KOPT-K1 (cell line): ENCODE measurements at regions not wholly inside any gene's neighbourhood (a gene's known extent, or its start where the extent isn't known, plus 50 kb on each side); places are given as distances from the start of the nearest gene placed in this dataset.

ENCODE experiments used
- H3K27ac ChIP-seq: fragments of 200-600 bp; sonication (generic); 2 replicates; pipeline ENCODE4 v1.5.1; 2016; ENCODE audit warnings: antibody characterized with exemption, mild to moderate bottlenecking, low read depth, low read length; ENCODE audit not compliant: poor library complexity, severe bottlenecking
- H3K36me3 ChIP-seq: fragments of 200-600 bp; sonication (generic); 2 replicates; pipeline ENCODE4 v1.5.1; 2017; ENCODE audit warnings: antibody characterized with exemption, mild to moderate bottlenecking, low read length, moderate library complexity; ENCODE audit not compliant: insufficient read depth
- H3K9me3 ChIP-seq: fragments of 200-600 bp; sonication (generic); 2 replicates; pipeline ENCODE4 v1.5.1; 2017; ENCODE audit warnings: antibody characterized with exemption, low read length, mild to moderate bottlenecking; ENCODE audit not compliant: insufficient read depth, poor library complexity, severe bottlenecking

DNA sequence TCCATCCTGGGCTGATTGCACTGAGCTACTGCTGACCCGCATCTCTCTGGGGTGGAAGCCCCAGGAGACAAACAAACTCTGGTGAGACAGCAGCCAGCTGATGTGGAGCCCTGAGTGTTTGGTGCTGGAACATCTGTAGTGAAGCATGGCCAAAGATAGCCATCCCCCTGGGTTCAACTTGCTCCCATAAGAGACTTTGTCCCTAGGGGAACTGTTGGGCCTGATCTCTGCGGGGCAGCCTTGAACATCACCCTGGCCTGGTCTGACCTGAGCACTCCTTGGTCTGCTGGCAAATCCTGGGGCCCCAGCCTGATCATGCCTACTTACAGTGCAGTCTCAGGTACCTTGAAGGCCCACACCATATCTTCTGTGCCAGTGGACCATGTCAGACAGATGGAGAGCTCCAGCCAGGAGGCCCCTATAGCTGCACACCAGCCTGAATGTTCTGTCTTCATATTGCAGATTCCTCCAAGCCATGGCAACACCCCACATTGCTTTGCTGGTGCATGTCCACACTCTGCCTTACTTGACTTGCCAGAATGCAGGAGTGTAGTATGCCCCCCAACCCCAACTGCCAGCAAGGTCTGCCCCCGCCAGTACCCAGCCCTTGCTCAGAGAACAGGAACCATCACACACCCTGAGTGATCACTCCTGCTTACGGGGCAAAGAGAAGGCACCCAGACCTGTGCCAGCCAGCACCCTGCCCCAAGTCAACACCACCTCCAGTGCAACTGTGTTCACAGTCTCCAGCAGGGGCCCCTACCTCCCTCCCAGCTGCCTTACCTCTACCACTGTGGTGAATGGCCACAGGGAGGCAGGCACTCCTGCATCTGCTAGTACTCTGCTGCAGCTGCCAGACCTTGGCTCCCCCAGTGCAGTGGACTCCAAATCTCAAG lies 690.5 kb upstream of the NR5A2 start:
- no peaks in the 10 kb centered on the region for H3K36me3 ChIP-seq
- H3K27ac ChIP-seq: no peak overlapping the region
- H3K9me3 ChIP-seq: no peaks in the 10 kb centered on the region

DNA sequence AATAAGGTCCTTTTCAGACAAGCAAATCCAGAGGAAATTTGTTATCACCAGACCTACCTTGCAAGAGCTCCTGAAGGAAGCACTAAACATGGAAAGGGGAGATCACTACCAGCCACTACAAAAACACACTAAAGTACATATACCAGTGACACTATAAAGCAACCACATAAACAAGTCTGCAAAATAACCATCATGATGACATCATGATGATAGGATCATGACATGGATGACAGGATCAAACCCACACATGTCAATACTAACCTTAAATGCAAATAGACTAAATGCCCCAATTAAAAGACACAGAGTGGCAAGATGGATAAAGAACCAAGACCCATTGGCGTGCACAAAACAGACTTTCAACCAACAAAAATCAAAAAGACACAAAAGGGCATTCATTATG lies 688.8 kb upstream of the NR5A2 start:
- no peak overlapping the region for H3K27ac ChIP-seq
- H3K9me3 ChIP-seq: no peaks in the 10 kb centered on the region
- no peaks in the 10 kb centered on the region for H3K36me3 ChIP-seq

DNA sequence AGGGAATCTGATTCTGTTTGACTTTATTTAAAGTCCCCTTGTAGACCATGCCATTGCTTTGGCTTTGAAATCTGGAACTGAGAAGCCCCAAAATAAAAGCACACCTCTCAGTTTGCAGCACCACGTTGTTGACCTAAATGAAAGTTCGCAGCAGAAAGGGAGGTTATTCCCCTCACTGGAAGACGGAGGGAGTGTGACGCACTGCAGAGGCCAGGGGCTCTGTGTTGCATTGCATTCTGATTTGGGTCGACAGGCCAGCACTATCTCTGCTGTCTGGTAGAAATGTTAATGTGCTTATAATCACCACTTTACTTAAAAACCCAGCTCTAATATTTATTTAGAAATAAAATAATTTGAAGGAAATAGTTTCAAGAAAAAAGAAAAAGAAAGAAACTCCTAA lies 675.2 kb upstream of the NR5A2 start:
- Histone ChIP-seq H3K36me3 (no peaks in the 10 kb centered on the region), H3K27ac (no peak overlapping the region), H3K9me3 (peaks cover 18% of the 10 kb centered on the region)

DNA sequence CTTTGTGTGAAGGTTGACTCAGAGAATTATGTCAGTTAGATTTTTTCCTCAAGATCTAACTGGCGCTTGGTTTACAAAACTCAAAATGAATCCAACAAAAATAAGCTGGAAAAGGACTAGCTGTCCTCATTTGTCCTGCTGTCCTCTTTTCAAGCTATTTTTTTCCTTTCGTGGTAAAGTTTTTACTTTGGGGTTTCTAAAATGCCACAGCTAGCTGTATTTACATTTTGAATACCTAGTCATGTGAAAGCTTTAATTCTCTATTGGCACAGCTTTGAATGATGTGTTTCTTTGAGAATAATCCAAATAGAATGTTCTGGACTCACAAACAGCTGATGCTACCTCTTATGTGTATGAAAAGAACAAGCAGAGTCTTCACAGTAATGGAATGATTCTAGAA lies 673.6 kb upstream of the NR5A2 start:
- no peaks in the 10 kb centered on the region for H3K36me3 ChIP-seq
- H3K9me3 ChIP-seq: peaks cover 17% of the 10 kb centered on the region

DNA sequence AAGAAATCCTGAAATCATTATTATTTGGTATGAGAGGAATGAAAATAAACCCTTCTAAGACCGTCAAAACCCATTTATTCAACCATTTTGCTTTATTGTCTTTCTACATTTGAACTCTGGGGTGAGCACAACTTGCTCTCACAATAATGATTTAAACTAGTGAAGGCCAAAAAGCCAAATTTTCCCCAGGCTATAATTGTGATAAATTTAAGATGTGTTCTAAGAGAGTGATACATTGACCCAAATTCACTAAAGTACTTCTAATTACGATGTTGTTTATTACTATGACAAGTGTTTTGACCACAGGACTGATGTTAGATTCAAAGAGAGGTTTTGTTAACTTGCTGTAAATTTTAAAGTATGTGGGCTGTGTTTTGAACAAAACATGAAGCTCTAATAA lies 670.9 kb upstream of the NR5A2 start:
- Histone ChIP-seq H3K27ac (no peak overlapping the region), H3K36me3 (no peaks in the 10 kb centered on the region), H3K9me3 (no peaks in the 10 kb centered on the region)

More for the DNA sequence above, 673.6 kb upstream of the NR5A2 start:
- no peak overlapping the region for H3K27ac ChIP-seq

DNA sequence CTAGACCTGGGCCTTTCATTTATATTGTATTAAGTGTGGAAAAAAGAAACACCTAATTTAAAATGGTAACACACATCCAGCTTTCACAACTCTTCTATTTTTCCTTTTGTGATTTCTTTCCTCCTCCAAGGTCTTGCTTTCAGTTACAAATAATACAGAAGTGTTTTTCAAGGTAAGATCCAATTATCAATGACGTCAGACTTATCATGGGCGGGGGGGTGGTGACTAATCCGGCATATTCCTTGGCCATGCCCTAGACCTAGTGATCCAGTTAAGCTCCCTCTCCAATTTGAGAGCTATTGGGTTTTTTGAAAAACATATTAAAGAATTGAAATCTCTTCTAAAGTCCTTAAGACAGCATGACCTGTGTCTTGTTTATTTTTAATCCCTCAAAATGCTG lies 669.9 kb upstream of the NR5A2 start:
- no peaks in the 10 kb centered on the region for H3K9me3 ChIP-seq
- no peak overlapping the region for H3K27ac ChIP-seq
- H3K36me3 ChIP-seq: no peaks in the 10 kb centered on the region

DNA sequence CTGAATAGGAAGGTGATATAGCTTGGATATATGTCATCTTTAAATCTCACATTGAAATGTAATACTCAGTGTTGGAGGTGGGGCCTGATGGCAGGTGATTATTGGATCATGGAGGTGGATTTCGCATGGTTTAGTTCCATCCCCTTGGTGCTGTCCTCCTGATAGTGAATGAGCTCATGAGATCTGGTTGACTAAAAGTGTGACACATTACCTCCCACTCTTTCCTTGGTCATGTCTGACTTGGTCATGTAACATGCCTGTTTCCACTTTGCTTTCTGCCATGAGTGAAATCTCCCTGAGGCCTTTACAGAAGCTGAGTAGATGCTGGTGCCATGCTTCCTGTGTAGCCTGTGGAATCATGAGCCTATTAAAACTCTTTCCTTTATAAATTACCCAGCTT lies 664.5 kb upstream of the NR5A2 start:
- Histone ChIP-seq H3K36me3 (no peaks in the 10 kb centered on the region), H3K27ac (no peak overlapping the region), H3K9me3 (no peaks in the 10 kb centered on the region)

DNA sequence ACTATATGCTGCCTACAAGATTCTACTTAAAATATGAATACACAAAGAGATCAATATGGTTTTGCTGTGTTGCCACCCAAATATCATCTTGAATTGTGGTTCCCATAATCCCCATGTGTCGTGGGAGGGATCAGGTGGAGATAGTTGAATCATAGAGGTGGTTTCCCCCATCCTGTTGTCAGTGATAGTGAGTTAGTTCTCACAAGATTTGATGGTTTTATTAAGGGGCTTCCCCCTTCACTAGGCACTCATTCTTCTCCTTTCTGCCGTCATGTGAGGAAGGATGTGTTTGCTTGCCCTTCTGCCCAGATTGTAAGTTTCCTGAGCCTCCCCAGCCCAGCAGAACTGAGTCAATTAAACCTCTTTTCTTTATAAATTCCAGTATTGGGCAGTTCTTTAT lies 654.4 kb upstream of the NR5A2 start:
- Histone ChIP-seq H3K27ac (no peak overlapping the region), H3K36me3 (no peaks in the 10 kb centered on the region), H3K9me3 (peaks cover 15% of the 10 kb centered on the region)

DNA sequence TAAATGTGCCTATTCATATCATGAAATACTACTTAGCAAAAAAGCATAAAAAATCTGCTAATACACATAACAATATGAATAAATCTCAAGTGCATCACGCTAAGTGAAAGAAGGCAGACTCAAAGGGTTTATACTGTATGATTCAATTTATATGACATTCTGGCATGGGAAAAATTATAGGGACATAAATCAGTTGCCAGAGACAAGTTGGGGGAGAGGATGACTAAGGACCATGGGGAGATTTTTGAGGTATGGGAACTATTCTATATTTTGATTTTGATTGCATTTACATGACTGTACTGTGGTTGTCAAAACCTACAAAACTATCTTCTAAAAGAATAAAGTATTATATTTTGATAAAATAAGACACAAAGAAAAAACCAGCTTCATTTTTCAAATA lies 650.3 kb upstream of the NR5A2 start:
- no peaks in the 10 kb centered on the region for H3K36me3 ChIP-seq
- H3K27ac ChIP-seq: no peak overlapping the region
- peaks cover 10% of the 10 kb centered on the region for H3K9me3 ChIP-seq

DNA sequence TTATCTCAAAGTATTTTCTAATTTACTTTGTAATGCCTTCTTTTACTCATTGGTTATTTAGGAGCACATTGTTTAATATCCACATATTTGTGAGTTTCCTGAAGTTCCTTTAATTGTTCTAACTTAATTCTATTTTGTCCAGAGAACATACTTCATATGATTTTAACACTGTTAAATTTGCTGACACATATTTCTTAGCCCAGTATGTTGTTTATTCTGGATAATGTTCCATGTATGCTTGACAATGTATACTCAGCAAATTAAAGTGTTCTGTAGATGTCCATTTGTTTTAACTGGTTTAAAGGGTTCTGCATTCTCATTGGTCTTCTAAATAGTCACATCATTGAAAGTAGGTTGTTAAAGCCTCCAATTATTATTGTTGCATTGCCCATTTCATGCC lies 643.7 kb upstream of the NR5A2 start:
- Histone ChIP-seq H3K36me3 (no peaks in the 10 kb centered on the region), H3K27ac (no peak overlapping the region), H3K9me3 (no peaks in the 10 kb centered on the region)

DNA sequence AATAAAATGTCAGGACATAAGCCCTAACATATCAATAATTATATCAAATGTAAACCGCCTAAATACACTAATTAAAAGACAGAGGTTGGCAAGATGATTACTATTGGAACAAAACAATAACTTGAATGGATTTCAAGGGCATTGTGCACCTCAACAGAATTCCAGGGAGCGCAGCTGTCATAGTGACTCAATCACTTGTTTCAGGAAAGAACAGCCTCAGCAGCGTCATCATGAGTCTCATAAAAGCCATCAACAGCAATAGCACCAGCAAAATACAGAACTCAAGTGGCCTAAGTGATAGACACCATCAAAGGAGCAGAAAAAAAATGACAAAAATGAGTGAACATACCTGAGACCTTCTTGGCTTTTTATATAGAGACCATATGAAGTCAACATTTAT lies 632.7 kb upstream of the NR5A2 start:
- H3K9me3 ChIP-seq: peaks cover 7% of the 10 kb centered on the region
- H3K27ac ChIP-seq: no peak overlapping the region
- no peaks in the 10 kb centered on the region for H3K36me3 ChIP-seq

DNA sequence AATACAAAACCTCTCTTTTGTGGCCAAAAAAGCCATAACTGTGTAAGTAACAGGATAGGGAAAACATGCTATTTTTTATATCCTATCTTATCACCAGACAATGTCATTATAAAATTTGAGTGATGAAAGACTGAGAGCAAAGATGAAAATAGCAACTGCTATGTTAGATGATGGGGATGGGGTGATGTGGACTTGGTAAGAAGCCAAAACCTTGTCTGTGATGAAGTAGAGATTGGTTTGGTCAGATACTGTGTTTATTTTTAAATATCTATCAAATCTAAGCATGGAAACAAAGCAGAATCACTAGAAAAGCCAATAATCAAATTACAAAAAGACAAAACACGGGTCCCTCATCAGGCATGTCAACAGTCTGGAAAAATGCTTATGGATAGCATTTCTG lies 631.1 kb upstream of the NR5A2 start:
- H3K27ac ChIP-seq: no peak overlapping the region
- peaks cover 5% of the 10 kb centered on the region for H3K9me3 ChIP-seq
- no peaks in the 10 kb centered on the region for H3K36me3 ChIP-seq

DNA sequence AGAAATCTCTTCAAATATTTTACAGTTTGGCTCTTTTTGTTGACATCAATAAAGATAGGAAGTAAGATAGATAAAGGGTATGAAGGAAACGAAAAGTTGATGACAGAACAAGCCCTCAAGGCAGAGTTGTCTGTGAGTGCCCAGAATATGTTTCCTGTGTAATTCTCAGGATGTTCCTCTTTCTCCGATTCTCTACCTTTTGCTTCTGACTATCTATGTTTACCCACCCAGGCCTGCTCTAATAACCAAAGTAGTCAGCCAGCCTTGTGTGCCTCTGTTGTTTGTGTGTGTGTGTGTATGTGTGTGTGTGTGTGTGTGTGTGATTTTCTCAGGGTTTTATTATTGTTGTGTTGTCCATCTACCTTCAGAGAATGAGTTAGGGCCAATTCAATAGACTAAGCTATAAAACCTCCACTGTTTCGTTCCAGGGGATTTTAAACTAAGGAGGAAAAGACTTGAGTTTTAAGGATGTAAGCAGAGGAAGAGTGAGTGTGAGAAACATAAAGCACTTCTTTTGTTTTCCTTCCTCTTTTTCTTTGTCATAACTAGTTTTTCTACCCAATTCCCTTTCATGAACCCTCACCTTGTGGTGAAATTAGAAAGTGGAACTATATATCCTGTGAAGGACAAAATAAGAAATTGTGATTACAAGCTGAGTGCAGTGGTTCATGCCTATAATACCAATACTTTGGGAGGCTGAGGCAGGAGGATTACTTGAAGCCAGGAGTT lies 627.4 kb upstream of the NR5A2 start:
- H3K27ac ChIP-seq: no peak overlapping the region
- H3K36me3 ChIP-seq: no peaks in the 10 kb centered on the region
- no peaks in the 10 kb centered on the region for H3K9me3 ChIP-seq

DNA sequence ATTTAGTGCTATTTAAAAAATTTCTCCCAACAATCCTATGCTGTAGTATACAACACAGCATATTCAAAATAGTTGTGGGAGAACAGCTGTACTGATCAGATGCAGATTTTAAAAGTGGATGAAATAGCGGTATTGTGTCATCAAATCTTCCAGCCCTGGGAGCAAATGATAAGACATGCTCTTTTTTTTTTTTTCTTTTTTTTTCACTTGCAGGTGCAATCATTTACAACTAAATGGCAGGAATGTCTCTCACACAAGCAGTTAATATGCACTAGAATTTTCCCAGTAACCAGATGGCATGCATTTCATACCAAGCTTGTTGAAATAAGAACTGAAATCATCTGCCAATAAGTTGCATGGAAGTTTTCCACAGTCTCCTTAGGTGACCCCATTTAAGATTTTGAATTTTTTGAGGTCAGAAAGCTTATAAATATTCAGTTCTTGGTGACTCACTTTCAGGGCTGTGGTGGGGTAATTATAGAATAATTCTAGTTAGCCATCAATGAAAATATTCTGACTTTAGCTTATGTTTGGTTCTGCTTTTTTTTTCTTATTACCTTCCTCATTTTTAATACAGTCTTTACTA lies 623.9 kb upstream of the NR5A2 start:
- H3K36me3 ChIP-seq: no peaks in the 10 kb centered on the region
- H3K9me3 ChIP-seq: no peaks in the 10 kb centered on the region
- H3K27ac ChIP-seq: no peak overlapping the region

DNA sequence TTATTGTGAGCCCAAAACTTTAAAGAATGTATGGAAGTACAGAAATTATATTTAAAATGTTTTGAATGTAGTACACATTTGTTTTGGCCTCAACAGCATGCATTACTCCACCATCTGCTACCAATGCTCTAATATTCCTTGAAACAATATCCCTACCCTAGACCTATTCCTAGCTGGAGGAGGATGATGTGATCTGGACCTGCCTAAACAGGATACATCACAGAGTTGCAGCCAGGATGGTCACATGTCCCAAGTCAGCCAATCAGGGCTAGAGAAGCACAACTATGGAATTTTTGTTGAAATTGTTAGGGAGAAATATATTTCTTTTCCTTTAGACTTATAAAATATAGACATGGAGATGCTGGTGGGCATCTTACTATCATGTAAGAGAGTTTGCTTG lies 623.3 kb upstream of the NR5A2 start:
- Histone ChIP-seq H3K9me3 (no peaks in the 10 kb centered on the region), H3K36me3 (no peaks in the 10 kb centered on the region), H3K27ac (no peak overlapping the region)
